ENCODE measurements at regions not wholly inside any gene's neighbourhood (a gene's known extent, or its start where the extent isn't known, plus 50 kb on each side); places are given as distances from the start of the nearest gene placed in this dataset.
"Not testable (repeated sequence)": the region's sequence is repeated elsewhere in the genome, so short reads cannot be mapped to it uniquely, and the experiment has no call there.

- POLR2A ChIA-PET (ENCODE audit: unreplicated experiment); H3K9ac ChIP-seq (ENCODE audit: low read depth, low read length); H3K4me3 ChIP-seq (ENCODE audit: insufficient read depth, low read depth, low read length); intact Hi-C loops (cut with micrococcal nuclease); H3K56ac ChIP-seq (ENCODE audit: extremely low read depth, insufficient read depth, low read length); H4K8ac ChIP-seq (ENCODE audit: low read depth in 2 of 2, low read length in 2 of 2); H4K91ac ChIP-seq (ENCODE audit: insufficient read depth, low read depth, low read length); H3K4ac ChIP-seq (ENCODE audit: low read depth, low read length); H3K18ac ChIP-seq (ENCODE audit: low read depth, low read length); H3K9me3 ChIP-seq (ENCODE audit: control insufficient read depth, insufficient read depth, low read length); H2AFZ ChIP-seq (replicated peaks; ENCODE audit: low read length, poor library complexity); CTCF ChIA-PET; in situ Hi-C loops (cut with MboI; ENCODE audit: low sequenced_read_pairs); H3K79me1 ChIP-seq (ENCODE audit: low read depth in 1 of 2, low read length in 2 of 2); H2AK9ac ChIP-seq (replicated peaks; ENCODE audit: low read depth, low read length, poor library complexity); BruUV-seq (replicated peaks); H2AK5ac ChIP-seq (ENCODE audit: low read depth, low read length); H3K36me3 ChIP-seq (ENCODE audit: control insufficient read depth, insufficient read depth, low read length); H3K9me1 ChIP-seq (ENCODE audit: insufficient read depth, low read length); H3K27ac ChIP-seq (ENCODE audit: insufficient read depth, low read length); H2BK5ac ChIP-seq (ENCODE audit: low read depth, low read length, poor library complexity, severe bottlenecking); H4K20me1 ChIP-seq (ENCODE audit: insufficient read depth, low read length); ATAC-seq (ENCODE audit: low read depth); H3K27me3 ChIP-seq (ENCODE audit: control insufficient read depth, insufficient read depth, low read length); H4K5ac ChIP-seq (ENCODE audit: low read depth, low read length); H2BK120ac ChIP-seq (ENCODE audit: low read depth, low read length); H3K23ac ChIP-seq (ENCODE audit: low read depth, low read length); H3K4me1 ChIP-seq (ENCODE audit: control insufficient read depth, insufficient read depth, low read length); H3K14ac ChIP-seq (replicated peaks; ENCODE audit: low read depth, low read length); H2BK15ac ChIP-seq (ENCODE audit: low read depth, low read length); dilution Hi-C loops (cut with HindIII; ENCODE audit: low sequenced_read_pairs, unreplicated experiment); H3K4me2 ChIP-seq (ENCODE audit: low read depth, low read length); H2BK20ac ChIP-seq (ENCODE audit: low read depth, low read length); DNase-seq: not testable (repeated sequence)
- WGBS, 2 experiments (ENCODE audit: extremely low coverage in 2 of 2, insufficient read length in 1 of 2): no CpG with 5 or more reads among the region's 2 CpGs
These were observed 345.5 kb downstream of the GPD2 start for GRCh38 chr2:156781677-156782076.

Data from IMR-90 (cell line).